Urothelium cell line (cell line): ENCODE measurements at regions not wholly inside any gene's neighbourhood (a gene's known extent, or its start where the extent isn't known, plus 50 kb on each side); places are given as distances from the start of the nearest gene placed in this dataset.
A peak's percentile ranks its signal among the peaks of the same experiment; 100 is the strongest.

ENCODE experiments used
- DNase-seq: peaks from one replicate; pipeline ENCODE4 v3.0.0; 2011; ENCODE audit warnings: low spot score, mixed read lengths
- FAIRE-seq: peaks from 2 replicates; lab custom pipeline; 2011; peaks lifted over from hg19 to GRCh38; lab: Jason Lieb, UNC

- FAIRE-seq (no peak), DNase-seq (no peak)
Observed at GRCh38 chr15:77717333-77717990, 84.8 kb upstream of the LINGO1 start.

GRCh38 chr15:77716632-77717332 is 84.1 kb upstream of the LINGO1 start:
- DNase-seq (no peak), FAIRE-seq (no peak)

GRCh38 chr15:77715860-77716259 is 83.1 kb upstream of the LINGO1 start:
- FAIRE-seq (no peak), DNase-seq (no peak)

DNA sequence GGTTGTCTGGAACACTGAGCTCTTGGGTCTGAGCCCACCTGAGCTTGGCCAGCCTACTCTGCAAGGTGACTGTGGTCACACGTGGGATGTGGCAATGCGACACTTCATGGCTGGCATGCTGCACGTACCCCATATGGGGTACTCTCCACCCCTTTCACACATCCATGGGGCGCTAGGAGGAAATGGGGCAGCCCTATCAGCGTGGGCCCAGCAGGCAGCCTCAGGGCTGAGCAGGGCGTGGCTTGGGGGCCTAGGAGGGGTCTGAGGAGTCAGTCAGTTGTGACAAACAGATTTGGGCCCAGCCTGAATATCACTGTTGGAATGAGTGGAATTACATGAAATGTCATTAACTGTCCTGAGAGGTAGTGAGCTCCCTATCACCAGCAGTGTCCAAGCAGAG is 82.3 kb upstream of the LINGO1 start:
- no peak for DNase-seq
- no peak for FAIRE-seq

GRCh38 chr15:77714555-77714954 is 81.8 kb upstream of the LINGO1 start:
- FAIRE-seq: peak; percentile 79
- no peak for DNase-seq

DNA sequence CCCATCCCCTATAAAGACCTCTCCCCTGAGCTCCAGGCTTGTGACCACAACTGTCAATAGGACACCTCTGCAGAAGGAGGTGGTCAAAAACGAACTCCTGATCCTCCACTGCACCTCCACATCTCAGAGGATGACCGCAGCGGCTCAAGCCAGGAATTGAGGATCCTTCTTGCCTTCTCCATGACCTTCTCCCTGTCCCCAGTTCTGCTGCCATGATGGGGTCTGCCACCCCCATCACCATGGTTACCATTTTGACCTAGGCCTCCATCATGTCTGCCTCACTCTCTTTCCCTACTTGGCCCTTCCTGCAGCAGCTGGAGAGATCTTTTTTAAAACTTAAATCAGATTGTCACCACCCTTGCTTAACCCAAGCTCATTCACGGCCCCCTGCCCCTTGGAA is 81.3 kb upstream of the LINGO1 start:
- no peak for FAIRE-seq
- no peak for DNase-seq

DNA sequence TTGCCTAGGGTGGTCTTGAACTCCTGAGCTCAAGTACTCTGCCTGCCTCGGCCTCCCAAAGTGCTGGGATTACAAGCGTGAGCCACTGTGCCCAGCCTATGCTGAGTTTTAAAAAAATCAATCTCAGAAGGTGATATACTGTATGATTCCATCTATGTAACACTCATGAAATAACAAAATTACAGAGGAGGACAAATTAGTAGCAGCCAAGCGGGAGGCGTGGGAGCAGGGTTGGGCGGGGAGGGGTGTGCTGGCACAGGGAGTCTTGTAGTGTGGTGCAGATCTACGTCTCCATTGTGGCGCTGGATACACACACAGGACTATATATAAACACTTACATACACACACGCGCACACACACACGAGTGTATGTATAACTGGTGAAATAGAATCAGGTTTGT is 80.6 kb upstream of the LINGO1 start:
- FAIRE-seq (no peak), DNase-seq (no peak)

- FAIRE-seq (no peak), DNase-seq (no peak)
Observed at GRCh38 chr15:77712438-77712837, 79.7 kb upstream of the LINGO1 start.

- no peak for DNase-seq
- no peak for FAIRE-seq
Observed at GRCh38 chr15:77710637-77711036, 77.9 kb upstream of the LINGO1 start.

- no peak for DNase-seq
- no peak for FAIRE-seq
Observed at GRCh38 chr15:77710206-77710605, 77.5 kb upstream of the LINGO1 start.

GRCh38 chr15:77709135-77709886 is 76.6 kb upstream of the LINGO1 start:
- DNase-seq (no peak), FAIRE-seq (no peak)

DNA sequence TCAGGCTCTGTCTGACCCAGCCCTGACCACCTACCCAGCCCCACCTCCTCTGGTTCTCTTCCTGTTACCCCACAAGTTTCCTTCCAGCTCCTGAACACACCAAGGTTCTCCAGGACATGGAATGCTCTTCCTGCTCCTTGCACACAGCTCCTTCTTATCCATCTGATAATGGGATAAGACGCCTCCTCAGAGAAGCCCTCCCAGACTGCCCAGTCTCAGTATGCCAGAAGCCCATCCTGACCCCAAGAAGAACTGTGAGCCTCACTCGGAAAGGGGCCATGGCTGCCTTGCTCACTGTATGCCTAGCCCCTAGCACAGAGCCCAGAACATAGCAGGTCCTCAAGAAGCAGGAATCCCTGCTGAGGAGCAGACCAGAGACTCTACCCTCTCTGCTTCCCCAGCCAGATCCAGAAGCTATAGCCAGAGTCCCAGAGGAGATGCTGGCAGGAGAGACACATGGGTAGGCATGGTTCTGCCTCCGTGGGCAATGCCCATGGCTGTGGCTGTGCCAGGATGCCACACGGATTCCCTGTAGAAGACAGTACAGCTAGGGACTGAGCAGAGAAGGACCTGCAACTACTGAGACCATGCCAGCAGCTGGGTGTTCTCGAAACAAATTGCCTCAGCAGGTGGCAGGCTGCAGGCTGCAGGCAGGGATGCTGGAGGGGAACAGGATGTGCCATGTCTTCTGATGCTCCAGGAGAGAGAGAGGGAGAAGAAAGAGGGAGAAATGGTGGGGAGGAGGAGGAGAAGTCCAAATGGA is 74.0 kb upstream of the LINGO1 start:
- FAIRE-seq (no peak), DNase-seq (no peak)

DNA sequence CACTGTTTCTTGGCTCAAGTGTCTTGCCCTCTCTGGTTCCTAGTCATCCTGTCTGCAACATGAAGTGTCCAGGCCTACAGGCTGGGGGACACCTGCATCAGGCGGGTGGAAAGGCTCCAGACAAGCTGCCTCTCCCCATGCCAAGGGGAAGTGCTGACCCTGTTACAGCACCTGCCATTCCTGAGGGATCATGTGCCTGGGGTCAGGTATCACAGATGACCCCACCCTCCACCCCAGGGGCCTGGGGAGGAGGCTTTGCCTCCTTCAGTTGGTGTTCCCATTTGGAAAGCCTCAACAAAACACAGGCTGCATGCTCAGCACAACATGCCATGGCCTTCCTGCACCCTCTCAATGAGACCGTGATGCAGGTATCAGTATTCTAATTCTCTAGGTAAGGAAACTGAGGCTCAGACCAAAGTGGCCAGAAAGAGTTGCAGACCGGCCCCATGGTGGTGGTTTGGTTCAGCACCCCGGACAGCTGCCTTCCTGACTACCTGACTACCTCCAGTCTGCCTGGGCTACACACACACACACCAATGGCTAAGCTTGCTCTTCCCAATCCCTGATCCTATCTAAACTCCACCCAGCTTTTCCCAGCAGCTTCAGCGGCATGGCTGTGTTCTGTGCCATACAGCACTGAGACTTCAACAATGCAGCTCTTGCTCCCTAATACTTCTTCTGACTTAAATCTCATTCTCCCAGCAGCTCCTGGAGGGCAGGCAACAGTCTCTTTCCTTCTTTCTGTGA is 69.7 kb upstream of the LINGO1 start:
- no peak for FAIRE-seq

GRCh38 chr15:77698481-77698880 is 65.8 kb upstream of the LINGO1 start:
- DNase-seq (no peak), FAIRE-seq (no peak)

More for the DNA sequence above, 69.7 kb upstream of the LINGO1 start:
- DNase-seq: peak; percentile 65

DNA sequence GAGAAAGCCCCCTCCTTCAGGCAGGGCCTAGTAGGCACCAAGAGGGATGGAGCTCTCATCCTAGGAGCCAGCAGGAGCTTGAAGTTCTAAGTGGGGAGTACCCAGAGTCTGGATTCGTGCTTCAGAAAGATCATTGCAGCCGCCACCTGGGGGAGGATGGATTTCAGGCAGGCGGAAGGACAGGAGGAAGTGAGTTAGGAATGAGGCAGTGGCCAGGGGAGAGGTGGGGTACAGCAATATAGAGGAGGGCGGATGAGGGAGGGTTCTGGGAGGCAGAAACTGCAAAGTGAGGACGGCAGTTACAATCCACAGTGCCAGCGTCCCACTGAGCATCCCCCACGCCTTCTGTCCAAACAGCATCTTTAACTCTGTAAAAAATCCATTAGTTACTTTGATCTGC is 65.2 kb upstream of the LINGO1 start:
- DNase-seq: no peak
- no peak for FAIRE-seq

DNA sequence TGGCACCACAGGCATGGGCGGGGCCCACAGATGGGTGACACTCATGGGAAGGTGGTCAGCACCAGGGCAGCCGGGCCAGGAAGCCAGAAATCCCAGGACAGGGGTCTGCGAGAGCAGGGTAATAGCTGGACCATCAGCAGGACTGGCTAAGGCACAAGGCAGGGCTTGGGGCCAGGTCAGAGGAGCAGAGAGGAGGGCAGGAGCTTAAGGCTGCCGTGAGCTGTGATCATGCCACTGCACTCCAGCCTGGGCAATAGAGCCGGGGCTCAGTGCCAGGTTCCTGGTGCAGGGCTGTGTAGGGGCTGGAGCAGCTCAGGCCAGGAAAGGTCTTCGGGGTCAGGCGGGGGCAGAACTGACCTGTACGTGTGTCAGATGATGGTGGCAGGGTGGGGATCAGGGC is 64.2 kb upstream of the LINGO1 start:
- FAIRE-seq: no peak
- no peak for DNase-seq

DNA sequence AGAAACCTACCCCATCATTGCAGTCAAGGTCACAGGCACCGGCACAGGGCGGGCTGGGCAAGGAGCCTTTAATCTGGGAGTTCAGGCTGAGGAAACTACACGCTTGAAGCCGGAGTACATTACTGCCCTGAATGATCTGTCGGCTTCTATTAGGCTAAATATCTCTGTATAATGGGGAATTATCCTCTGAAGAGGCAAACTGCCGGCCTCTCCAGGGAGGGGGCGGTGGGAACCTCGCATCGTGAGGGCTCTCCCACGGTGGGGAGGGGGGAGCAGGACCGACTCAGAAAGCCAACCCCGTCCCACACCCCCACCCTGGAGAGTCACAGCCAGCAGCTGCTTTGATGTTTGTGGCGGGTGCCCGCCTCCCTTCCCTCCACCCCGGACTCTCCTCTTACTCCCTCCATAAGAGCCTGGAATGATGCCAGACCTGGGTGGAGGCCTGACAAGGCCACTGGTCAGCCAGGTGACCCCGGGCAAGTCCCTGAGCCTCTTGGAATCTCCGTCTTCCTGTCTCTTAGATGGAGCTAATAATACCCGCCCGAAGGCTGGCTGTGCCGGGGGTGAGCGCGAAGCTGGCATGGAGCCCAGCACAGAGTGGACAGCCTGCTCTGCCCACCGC is 63.4 kb upstream of the LINGO1 start:
- FAIRE-seq (no peak), DNase-seq (no peak)

DNA sequence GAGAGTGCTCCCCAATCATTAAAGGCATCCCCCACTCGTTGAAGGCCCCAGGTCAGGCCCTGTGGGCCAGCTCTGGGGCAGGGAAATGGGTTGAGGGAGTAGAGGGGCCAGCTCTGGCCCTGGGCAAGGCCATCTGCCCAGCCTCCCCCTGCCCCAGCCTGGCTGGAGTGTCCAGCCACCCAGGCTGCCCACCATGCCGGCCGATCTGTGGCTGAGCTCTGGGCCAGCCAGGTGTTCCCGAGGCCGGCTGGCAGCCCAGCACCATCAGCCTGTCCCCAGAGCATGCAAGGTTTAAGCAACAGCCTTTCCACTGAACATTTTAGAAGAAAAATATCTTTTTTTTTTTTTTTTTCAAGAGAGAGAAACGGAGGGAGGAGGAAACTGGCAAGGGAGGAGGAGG is 62.8 kb upstream of the LINGO1 start:
- no peak for DNase-seq
- FAIRE-seq: no peak

DNA sequence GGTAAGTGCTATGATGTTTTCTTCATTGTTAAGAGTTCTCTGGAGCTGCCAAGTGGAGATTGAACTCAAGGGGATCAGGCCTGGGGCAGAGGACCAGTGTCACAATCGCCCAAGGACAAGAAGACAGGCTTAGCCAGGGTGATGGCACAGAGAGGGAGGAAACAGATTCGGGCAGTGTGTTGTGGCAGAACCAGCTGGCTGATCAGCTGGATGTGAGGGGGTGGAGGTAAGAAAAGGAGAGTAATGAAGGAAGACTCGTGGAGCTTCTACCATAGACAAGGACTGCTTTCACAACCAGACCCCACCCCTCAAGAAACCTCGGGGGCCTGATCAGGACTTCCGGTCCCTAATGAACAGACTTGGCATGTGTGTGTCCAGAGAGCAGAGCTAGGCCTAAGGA is 60.9 kb upstream of the LINGO1 start:
- no peak for FAIRE-seq
- DNase-seq: no peak

DNA sequence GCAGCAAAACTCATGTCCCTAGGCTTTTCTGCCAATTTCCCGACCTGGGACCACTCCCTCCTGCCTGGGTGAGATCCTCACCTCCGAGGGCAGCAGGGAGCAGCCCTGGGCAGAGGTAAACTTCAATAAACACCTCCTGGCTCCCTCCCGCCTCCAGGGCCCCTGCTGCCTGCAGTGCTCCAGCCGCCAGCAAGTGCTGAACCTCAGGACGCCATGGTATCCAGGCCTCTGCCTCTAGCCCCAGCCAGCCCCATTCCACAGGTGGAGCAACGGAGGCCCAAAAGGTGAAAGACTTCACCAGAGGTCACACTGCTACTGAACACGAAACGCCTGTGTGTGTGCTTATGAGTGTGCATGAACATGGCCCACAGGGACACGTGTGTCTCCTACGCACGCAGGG is 59.9 kb upstream of the LINGO1 start:
- no peak for FAIRE-seq
- DNase-seq: no peak
